ENCODE measurements at regions not wholly inside any gene's neighbourhood (a gene's known extent, or its start where the extent isn't known, plus 50 kb on each side); places are given as distances from the start of the nearest gene placed in this dataset.

GRCh38 chr2:220373878-220374277, 746.4 kb downstream of the SLC4A3 start:
- TF ChIP-seq POLR2A (IDR thresholded peaks at IDR 0.05) (no peak), CTCF (IDR thresholded peaks at IDR 0.05) (no peak)

All from thyroid gland (tissue), 4 donors.